ENCODE measurements at regions not wholly inside any gene's neighbourhood (a gene's known extent, or its start where the extent isn't known, plus 50 kb on each side); places are given as distances from the start of the nearest gene placed in this dataset.

DNA sequence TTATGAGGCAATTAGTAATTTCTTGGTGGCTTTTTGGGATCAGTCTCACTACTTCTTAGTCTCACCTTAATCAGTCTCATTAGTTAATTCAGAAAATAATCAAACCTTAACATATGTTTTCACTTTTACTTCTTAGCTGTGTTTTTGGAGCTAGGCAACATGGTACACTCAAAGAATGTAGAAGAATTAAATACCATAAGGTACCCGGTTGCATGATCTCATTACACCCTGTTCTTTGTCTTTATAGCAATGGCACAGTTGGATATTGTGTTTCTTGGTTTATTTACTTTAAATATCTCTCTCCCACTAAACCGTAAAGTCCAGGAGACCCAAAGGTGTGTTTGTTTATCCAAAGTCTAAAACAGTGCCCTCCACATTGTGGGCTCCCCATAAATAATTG lies 132.3 kb downstream of the TNFSF18 start:
- CTCF ChIA-PET: no interaction called here
- H3K9me3 Mint-ChIP-seq: peaks cover 17% of the 10 kb centered on the region
- H3K27me3 Mint-ChIP-seq (ENCODE audit: low read depth): no peaks in the 10 kb centered on the region; the same call in none of the 2 replicates
- TF ChIP-seq EMX1 (CRISPR knock-in tag; IDR thresholded peaks at IDR 0.05) (no peak), CREM (CRISPR knock-in tag; IDR thresholded peaks at IDR 0.05) (no peak), MYBL2 (CRISPR knock-in tag; IDR thresholded peaks at IDR 0.05) (no peak), E2F4 (CRISPR knock-in tag; IDR thresholded peaks at IDR 0.05; ENCODE audit: borderline replicate concordance, low read depth) (no peak), SMAD4 (CRISPR knock-in tag; IDR thresholded peaks at IDR 0.05) (no peak)
- TF ChIP-seq, protein P1, sequence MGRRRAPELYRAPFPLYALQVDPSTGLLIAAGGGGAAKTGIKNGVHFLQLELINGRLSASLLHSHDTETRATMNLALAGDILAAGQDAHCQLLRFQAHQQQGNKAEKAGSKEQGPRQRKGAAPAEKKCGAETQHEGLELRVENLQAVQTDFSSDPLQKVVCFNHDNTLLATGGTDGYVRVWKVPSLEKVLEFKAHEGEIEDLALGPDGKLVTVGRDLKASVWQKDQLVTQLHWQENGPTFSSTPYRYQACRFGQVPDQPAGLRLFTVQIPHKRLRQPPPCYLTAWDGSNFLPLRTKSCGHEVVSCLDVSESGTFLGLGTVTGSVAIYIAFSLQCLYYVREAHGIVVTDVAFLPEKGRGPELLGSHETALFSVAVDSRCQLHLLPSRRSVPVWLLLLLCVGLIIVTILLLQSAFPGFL (CRISPR knock-in tag; IDR thresholded peaks at IDR 0.05; ENCODE audit: borderline replicate concordance): no peak
- H3K4me3 Mint-ChIP-seq: no peak overlapping the region
- POLR2A ChIA-PET: no interaction called here
- no peak overlapping the region for H3K27ac Mint-ChIP-seq
- no peak for DNase-seq (ENCODE audit: low spot score)
- H3K4me1 Mint-ChIP-seq: 0 out of 2 replicates have a peak, but pooled peaks cover under 1% of the 10 kb centered on the region
- H3K36me3 Mint-ChIP-seq: peaks cover 3% of the 10 kb centered on the region
- no peak for ATAC-seq

GRCh38 chr1:172926070-172926469 lies 124.7 kb downstream of the TNFSF18 start:
- no peak for ATAC-seq
- DNase-seq (ENCODE audit: low spot score): no peak
- no peaks in the 10 kb centered on the region for H3K9me3 Mint-ChIP-seq
- no peak overlapping the region for H3K4me3 Mint-ChIP-seq
- no peaks in the 10 kb centered on the region for H3K36me3 Mint-ChIP-seq
- no peak overlapping the region for H3K27ac Mint-ChIP-seq
- H3K4me1 Mint-ChIP-seq: no peaks in the 10 kb centered on the region
- TF ChIP-seq ZNF232 (CRISPR knock-in tag; IDR thresholded peaks at IDR 0.05): no peak
- TF ChIP-seq ESRRA (CRISPR knock-in tag; IDR thresholded peaks at IDR 0.05; ENCODE audit: borderline replicate concordance): no peak
- TF ChIP-seq AFF4 (CRISPR knock-in tag; IDR thresholded peaks at IDR 0.05; ENCODE audit: borderline replicate concordance): no peak
- no peak for TF ChIP-seq FOXJ3 (CRISPR knock-in tag; IDR thresholded peaks at IDR 0.05; ENCODE audit: borderline replicate concordance)
- TF ChIP-seq ATF1 (CRISPR knock-in tag; IDR thresholded peaks at IDR 0.05): no peak
- TF ChIP-seq NFYB (CRISPR knock-in tag; conservative IDR thresholded peaks at IDR 0.05; ENCODE audit: low read depth): no peak
- TF ChIP-seq, protein P2, sequence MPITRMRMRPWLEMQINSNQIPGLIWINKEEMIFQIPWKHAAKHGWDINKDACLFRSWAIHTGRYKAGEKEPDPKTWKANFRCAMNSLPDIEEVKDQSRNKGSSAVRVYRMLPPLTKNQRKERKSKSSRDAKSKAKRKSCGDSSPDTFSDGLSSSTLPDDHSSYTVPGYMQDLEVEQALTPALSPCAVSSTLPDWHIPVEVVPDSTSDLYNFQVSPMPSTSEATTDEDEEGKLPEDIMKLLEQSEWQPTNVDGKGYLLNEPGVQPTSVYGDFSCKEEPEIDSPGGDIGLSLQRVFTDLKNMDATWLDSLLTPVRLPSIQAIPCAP (CRISPR knock-in tag; IDR thresholded peaks at IDR 0.05): no peak
- no peak for TF ChIP-seq HMGA2 (CRISPR knock-in tag; IDR thresholded peaks at IDR 0.05)
- no peak for TF ChIP-seq ZNF416 (CRISPR knock-in tag; IDR thresholded peaks at IDR 0.05)
- no peak for TF ChIP-seq KAT7 (CRISPR knock-in tag; IDR thresholded peaks at IDR 0.05; ENCODE audit: borderline replicate concordance)
- no peak for TF ChIP-seq SMAD3 (CRISPR knock-in tag; IDR thresholded peaks at IDR 0.05; ENCODE audit: borderline replicate concordance)
- no peak for TF ChIP-seq MLX (CRISPR knock-in tag; IDR thresholded peaks at IDR 0.05)
- TF ChIP-seq USF2 (CRISPR knock-in tag; IDR thresholded peaks at IDR 0.05): no peak
- TF ChIP-seq GTF2I (CRISPR knock-in tag; conservative IDR thresholded peaks at IDR 0.05): no peak
- no peak for TF ChIP-seq STAT6 (CRISPR knock-in tag; conservative IDR thresholded peaks at IDR 0.05; ENCODE audit: low read depth)
- TF ChIP-seq, protein P3, sequence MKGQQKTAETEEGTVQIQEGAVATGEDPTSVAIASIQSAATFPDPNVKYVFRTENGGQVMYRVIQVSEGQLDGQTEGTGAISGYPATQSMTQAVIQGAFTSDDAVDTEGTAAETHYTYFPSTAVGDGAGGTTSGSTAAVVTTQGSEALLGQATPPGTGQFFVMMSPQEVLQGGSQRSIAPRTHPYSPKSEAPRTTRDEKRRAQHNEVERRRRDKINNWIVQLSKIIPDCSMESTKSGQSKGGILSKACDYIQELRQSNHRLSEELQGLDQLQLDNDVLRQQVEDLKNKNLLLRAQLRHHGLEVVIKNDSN (CRISPR knock-in tag; IDR thresholded peaks at IDR 0.05): no peak
- no peak for TF ChIP-seq CREB1 (CRISPR knock-in tag; IDR thresholded peaks at IDR 0.05)
- ChIA-PET CTCF (no interaction called here), POLR2A (no interaction called here)
- no peaks in the 10 kb centered on the region; the same call in 1 of the 2 replicates for H3K27me3 Mint-ChIP-seq (ENCODE audit: low read depth)
